ENCODE measurements at regions not wholly inside any gene's neighbourhood (a gene's known extent, or its start where the extent isn't known, plus 50 kb on each side); places are given as distances from the start of the nearest gene placed in this dataset.
A peak's percentile ranks its signal among the peaks of the same experiment; 100 is the strongest.

DNA sequence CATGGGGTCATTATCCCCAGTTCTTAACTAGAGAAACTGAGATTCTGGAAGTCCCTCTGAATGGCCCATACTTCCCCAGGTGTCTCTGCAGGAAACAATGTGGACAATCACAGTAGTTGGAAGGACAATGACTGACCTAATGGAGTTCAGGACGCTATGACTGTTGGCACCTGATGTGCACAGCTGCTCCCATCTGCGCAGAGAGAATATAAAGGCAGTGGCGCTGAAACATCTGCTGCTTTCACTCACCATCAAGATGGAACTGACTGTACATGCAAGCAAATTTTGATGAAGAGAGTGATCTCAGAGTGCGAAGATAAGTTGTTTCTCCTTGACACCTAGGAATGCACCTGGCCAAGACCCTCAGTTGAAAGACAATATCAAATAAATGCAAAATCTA is 395.7 kb upstream of the ASIC2 start:
- TF ChIP-seq JARID2 (CRISPR knock-in tag; IDR thresholded peaks at IDR 0.05; ENCODE audit: insufficient replicate concordance) (no peak), ZNF788 (CRISPR knock-in tag; IDR thresholded peaks at IDR 0.05; ENCODE audit: borderline replicate concordance) (no peak), PCBP1 (IDR thresholded peaks at IDR 0.05; ENCODE audit: borderline replicate concordance, low read depth, low read length) (no peak), ZBTB8A (CRISPR knock-in tag; IDR thresholded peaks at IDR 0.05; ENCODE audit: borderline replicate concordance, low read depth) (no peak)
- Histone ChIP-seq H4K20me1 (ENCODE audit: insufficient read depth, low read length) (no peaks in the 10 kb centered on the region; the same call in 1 of the 2 replicates), H3K4me1 (ENCODE audit: insufficient read depth, low read length) (no peaks in the 10 kb centered on the region), H3K27me3 (ENCODE audit: control insufficient read depth in 1 of 2, insufficient read depth in 2 of 2, low read length in 2 of 2) (no peaks in the 10 kb centered on the region), H3K36me3 (replicated peaks in 1 of 2; ENCODE audit: control insufficient read depth in 1 of 2, insufficient read depth in 2 of 2, low read length in 2 of 2) (no peaks in the 10 kb centered on the region), H3K4me3 (replicated peaks in 1 of 3; ENCODE audit: insufficient read depth in 1 of 3, low read depth in 2 of 3, low read length in 3 of 3) (no peak overlapping the region), H3K9ac (ENCODE audit: insufficient read depth, low read depth, low read length) (no peak overlapping the region), H3K79me2 (ENCODE audit: insufficient read depth, low read length) (no peaks in the 10 kb centered on the region), H3K9me3 (ENCODE audit: low read length) (no peaks in the 10 kb centered on the region), H3K27ac (ENCODE audit: extremely low read length, insufficient read depth, low read length) (no peak overlapping the region), H3K4me2 (ENCODE audit: low read depth, low read length) (no peak overlapping the region), H2AFZ (ENCODE audit: low read length) (no peak overlapping the region)
- intact Hi-C loops (cut with micrococcal nuclease; ENCODE audit: unreplicated experiment) (no loop called here), in situ Hi-C loops (cut with HindIII; ENCODE audit: extremely low pct_ligation_motif_present, low pct_unique_long_range_greater_than_20kb) (no loop called here)
- FAIRE-seq (no peak), DNase-seq (ENCODE audit: low spot score) (no peak), ATAC-seq (no peak)
- CTCF ChIA-PET (ENCODE audit: low intra/inter-chr PET ratio, low total read pairs): no interaction called here
- 26% methylated on average over 4 of the region's 4 CpGs for WGBS (ENCODE audit: low lambda C conversion rate)
- POLR2A ChIA-PET: no interaction called here
- BruUV-seq (replicated peaks): no TSS peak

DNA sequence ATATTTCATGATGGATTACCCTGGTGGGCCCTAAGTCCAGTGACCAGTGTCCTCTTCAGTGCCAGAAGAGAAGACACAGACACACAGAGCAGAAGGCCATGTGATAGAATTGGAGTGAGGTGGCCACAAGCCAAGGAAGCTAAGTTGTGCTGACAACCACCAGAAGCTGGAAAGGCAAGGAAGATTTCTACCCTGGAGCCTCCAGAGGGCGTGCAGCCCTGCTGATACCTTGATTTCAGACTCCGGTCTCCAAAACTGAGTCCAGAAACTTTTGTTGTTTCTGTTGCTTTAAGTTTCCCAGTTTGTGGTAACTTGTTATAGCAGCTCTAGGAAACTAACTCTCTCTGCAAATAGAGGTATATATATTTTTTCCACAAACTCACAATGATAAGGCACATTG is 396.6 kb upstream of the ASIC2 start:
- no peak for ATAC-seq
- Histone ChIP-seq H3K4me3 (replicated peaks in 1 of 3; ENCODE audit: insufficient read depth in 1 of 3, low read depth in 2 of 3, low read length in 3 of 3) (no peak overlapping the region), H3K4me2 (ENCODE audit: low read depth, low read length) (no peak overlapping the region), H3K9me3 (ENCODE audit: low read length) (no peaks in the 10 kb centered on the region), H4K20me1 (ENCODE audit: insufficient read depth, low read length) (no peaks in the 10 kb centered on the region; the same call in 1 of the 2 replicates), H3K27ac (ENCODE audit: extremely low read length, insufficient read depth, low read length) (no peak overlapping the region), H3K79me2 (ENCODE audit: insufficient read depth, low read length) (no peaks in the 10 kb centered on the region), H3K27me3 (ENCODE audit: control insufficient read depth in 1 of 2, insufficient read depth in 2 of 2, low read length in 2 of 2) (no peaks in the 10 kb centered on the region), H3K36me3 (replicated peaks in 1 of 2; ENCODE audit: control insufficient read depth in 1 of 2, insufficient read depth in 2 of 2, low read length in 2 of 2) (no peaks in the 10 kb centered on the region), H2AFZ (ENCODE audit: low read length) (no peak overlapping the region), H3K4me1 (ENCODE audit: insufficient read depth, low read length) (no peaks in the 10 kb centered on the region), H3K9ac (ENCODE audit: insufficient read depth, low read depth, low read length) (no peak overlapping the region)
- no peak for DNase-seq (ENCODE audit: low spot score)
- in situ Hi-C loops (cut with HindIII; ENCODE audit: extremely low pct_ligation_motif_present, low pct_unique_long_range_greater_than_20kb): no loop called here
- ChIA-PET POLR2A (no interaction called here), CTCF (ENCODE audit: low intra/inter-chr PET ratio, low total read pairs) (no interaction called here)
- no TSS peak for BruUV-seq (replicated peaks)
- TF ChIP-seq SMARCE1 (IDR thresholded peaks at IDR 0.05; ENCODE audit: borderline replicate concordance) (no peak), SAP130 (CRISPR knock-in tag; IDR thresholded peaks at IDR 0.05; ENCODE audit: low read depth) (no peak), ZNF12 (CRISPR knock-in tag; IDR thresholded peaks at IDR 0.05) (no peak)
- TF ChIP-seq, protein P1, sequence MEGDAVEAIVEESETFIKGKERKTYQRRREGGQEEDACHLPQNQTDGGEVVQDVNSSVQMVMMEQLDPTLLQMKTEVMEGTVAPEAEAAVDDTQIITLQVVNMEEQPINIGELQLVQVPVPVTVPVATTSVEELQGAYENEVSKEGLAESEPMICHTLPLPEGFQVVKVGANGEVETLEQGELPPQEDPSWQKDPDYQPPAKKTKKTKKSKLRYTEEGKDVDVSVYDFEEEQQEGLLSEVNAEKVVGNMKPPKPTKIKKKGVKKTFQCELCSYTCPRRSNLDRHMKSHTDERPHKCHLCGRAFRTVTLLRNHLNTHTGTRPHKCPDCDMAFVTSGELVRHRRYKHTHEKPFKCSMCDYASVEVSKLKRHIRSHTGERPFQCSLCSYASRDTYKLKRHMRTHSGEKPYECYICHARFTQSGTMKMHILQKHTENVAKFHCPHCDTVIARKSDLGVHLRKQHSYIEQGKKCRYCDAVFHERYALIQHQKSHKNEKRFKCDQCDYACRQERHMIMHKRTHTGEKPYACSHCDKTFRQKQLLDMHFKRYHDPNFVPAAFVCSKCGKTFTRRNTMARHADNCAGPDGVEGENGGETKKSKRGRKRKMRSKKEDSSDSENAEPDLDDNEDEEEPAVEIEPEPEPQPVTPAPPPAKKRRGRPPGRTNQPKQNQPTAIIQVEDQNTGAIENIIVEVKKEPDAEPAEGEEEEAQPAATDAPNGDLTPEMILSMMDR (CRISPR knock-in tag; IDR thresholded peaks at IDR 0.05): 0 out of 2 replicates have a peak, but pooled peaks have one; percentile 15
- TF ChIP-seq, protein P2, sequence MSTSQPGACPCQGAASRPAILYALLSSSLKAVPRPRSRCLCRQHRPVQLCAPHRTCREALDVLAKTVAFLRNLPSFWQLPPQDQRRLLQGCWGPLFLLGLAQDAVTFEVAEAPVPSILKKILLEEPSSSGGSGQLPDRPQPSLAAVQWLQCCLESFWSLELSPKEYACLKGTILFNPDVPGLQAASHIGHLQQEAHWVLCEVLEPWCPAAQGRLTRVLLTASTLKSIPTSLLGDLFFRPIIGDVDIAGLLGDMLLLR (CRISPR knock-in tag; IDR thresholded peaks at IDR 0.05): no peak
- intact Hi-C loops (cut with micrococcal nuclease; ENCODE audit: unreplicated experiment): no loop called here
- FAIRE-seq: no peak
- WGBS (ENCODE audit: low lambda C conversion rate): 5% methylated on average over 2 of the region's 2 CpGs

Data from HepG2 (cell line).